GM23338 (cell line): ENCODE measurements at regions not wholly inside any gene's neighbourhood (a gene's known extent, or its start where the extent isn't known, plus 50 kb on each side); places are given as distances from the start of the nearest gene placed in this dataset.

Experiments used
- ATAC-seq: fragments of 200-7000 bp; cut with Tn5 transposase; 3 replicates; pipeline ENCODE4 v1.9.1; 2020
- DNase-seq: peaks from one replicate; pipeline ENCODE4 v3.0.0-alpha.2; 2015; ENCODE audit warnings: low spot score
- H2AFZ ChIP-seq: fragments of 200-600 bp; sonication (generic); 2 replicates; pipeline ENCODE4 v1.8.0; 2016; ENCODE audit warnings: antibody characterized with exemption, mild to moderate bottlenecking, moderate library complexity
- H3F3A ChIP-seq: fragments of 200-600 bp; sonication (generic); replicated peaks from 2 replicates; pipeline ENCODE4 v1.8.0; 2017; ENCODE audit warnings: antibody characterized with exemption, mixed run types, low read depth
- H3K27ac ChIP-seq: fragments of 200-600 bp; sonication (generic); 2 replicates; pipeline ENCODE4 v1.6.1; 2016; ENCODE audit warnings: low read depth
- H3K27me3 ChIP-seq: fragments of 200-600 bp; sonication (generic); 2 replicates; pipeline ENCODE4 v1.8.0; 2016; ENCODE audit warnings: mild to moderate bottlenecking, mixed run types, moderate library complexity; ENCODE audit not compliant: insufficient read depth
- H3K36me3 ChIP-seq: fragments of 200-600 bp; sonication (generic); 2 replicates; pipeline ENCODE4 v1.8.0; 2016; ENCODE audit warnings: mild to moderate bottlenecking; ENCODE audit not compliant: insufficient read depth
- H3K4me1 ChIP-seq: fragments of 200-600 bp; sonication (generic); 2 replicates; pipeline ENCODE4 v1.8.0; 2016; ENCODE audit warnings: mild to moderate bottlenecking, moderate library complexity; ENCODE audit not compliant: insufficient read depth
- H3K4me2 ChIP-seq: fragments of 200-600 bp; sonication (generic); 2 replicates; pipeline ENCODE4 v1.7.1; 2017; ENCODE audit warnings: mixed run types
- H3K4me3 ChIP-seq: fragments of 200-600 bp; sonication (generic); 2 replicates; pipeline ENCODE4 v1.6.1; 2016; ENCODE audit warnings: mixed run types
- H3K79me2 ChIP-seq: fragments of 200-600 bp; sonication (generic); replicated peaks from 2 replicates; pipeline ENCODE4 v1.8.0; 2017; ENCODE audit warnings: mild to moderate bottlenecking; ENCODE audit not compliant: insufficient read depth
- H3K9me2 ChIP-seq: fragments of 200-600 bp; sonication (generic); 2 replicates; pipeline ENCODE4 v1.8.0; 2017; ENCODE audit not compliant: insufficient read depth
- H4K20me1 ChIP-seq: fragments of 200-600 bp; sonication (generic); replicated peaks from 2 replicates; pipeline ENCODE4 v1.8.0; 2017; ENCODE audit warnings: mild to moderate bottlenecking; ENCODE audit not compliant: insufficient read depth
- H3K27ac Mint-ChIP-seq: 2 replicates; pipeline ENCODE4 v1.8.0; 2020; ENCODE audit warnings: inconsistent platforms, mild to moderate bottlenecking, moderate library complexity, mixed read lengths
- H3K27me3 Mint-ChIP-seq: 3 replicates; pipeline ENCODE4 v1.8.0; 2022; ENCODE audit warnings: low read depth, mild to moderate bottlenecking, moderate library complexity, mixed read lengths, inconsistent platforms; ENCODE audit not compliant: insufficient read depth, poor library complexity
- H3K36me3 Mint-ChIP-seq: 3 replicates; pipeline ENCODE4 v1.8.0; 2021; ENCODE audit warnings: low read depth, mild to moderate bottlenecking, inconsistent platforms, moderate library complexity, mixed read lengths
- H3K4me1 Mint-ChIP-seq: 3 replicates; pipeline ENCODE4 v1.8.0; 2020; ENCODE audit warnings: mild to moderate bottlenecking, inconsistent platforms, mixed read lengths
- H3K4me3 Mint-ChIP-seq: 3 replicates; pipeline ENCODE4 v1.8.0; 2021; ENCODE audit warnings: moderate library complexity, mild to moderate bottlenecking, inconsistent platforms, mixed read lengths
- H3K9me3 Mint-ChIP-seq: 3 replicates; pipeline ENCODE4 v1.8.0; 2020; ENCODE audit warnings: moderate library complexity, mild to moderate bottlenecking, inconsistent platforms, mixed read lengths
- CREB1 ChIP-seq: fragments of 250-450 bp; sonication (Bioruptor Pico); IDR thresholded peaks from 2 replicates; pipeline ENCODE4 v1.5.0; 2020; ENCODE audit warnings: low read depth, mild to moderate bottlenecking, moderate library complexity
- EZH2 ChIP-seq: fragments of 200-600 bp; sonication (generic); IDR thresholded peaks from one replicate; pipeline ENCODE4 v1.8.0; 2017; ENCODE audit warnings: antibody characterized with exemption, mild to moderate bottlenecking, low read depth; ENCODE audit not compliant: unreplicated experiment
- NANOG ChIP-seq: IDR thresholded peaks from 2 replicates; pipeline ENCODE4 v1.6.1; 2016; ENCODE audit warnings: antibody characterized with exemption, borderline replicate concordance
- TF ChIP-seq, protein P1 (sequence below): IDR thresholded peaks from 2 replicates; pipeline ENCODE4 v1.6.1; 2016; ENCODE audit warnings: antibody characterized with exemption
- TF ChIP-seq, protein P2 (sequence below), 2 experiments: fragments of 200-600 bp in 1 of 2; sonication (generic) in 1 of 2; conservative IDR thresholded peaks; 2 replicates each; pipeline versions ENCODE4 v1.5.1 to v1.6.1; 2016 to 2017; ENCODE audit warnings: antibody characterized with exemption in 2 of 2, low read depth in 2 of 2, mild to moderate bottlenecking in 2 of 2, moderate library complexity in 1 of 2
- TF ChIP-seq, protein P3 (sequence below): fragments of 250-450 bp; sonication (Bioruptor Pico); IDR thresholded peaks from 2 replicates; pipeline ENCODE4 v1.5.0; 2020; ENCODE audit warnings: mild to moderate bottlenecking, moderate library complexity

DNA sequence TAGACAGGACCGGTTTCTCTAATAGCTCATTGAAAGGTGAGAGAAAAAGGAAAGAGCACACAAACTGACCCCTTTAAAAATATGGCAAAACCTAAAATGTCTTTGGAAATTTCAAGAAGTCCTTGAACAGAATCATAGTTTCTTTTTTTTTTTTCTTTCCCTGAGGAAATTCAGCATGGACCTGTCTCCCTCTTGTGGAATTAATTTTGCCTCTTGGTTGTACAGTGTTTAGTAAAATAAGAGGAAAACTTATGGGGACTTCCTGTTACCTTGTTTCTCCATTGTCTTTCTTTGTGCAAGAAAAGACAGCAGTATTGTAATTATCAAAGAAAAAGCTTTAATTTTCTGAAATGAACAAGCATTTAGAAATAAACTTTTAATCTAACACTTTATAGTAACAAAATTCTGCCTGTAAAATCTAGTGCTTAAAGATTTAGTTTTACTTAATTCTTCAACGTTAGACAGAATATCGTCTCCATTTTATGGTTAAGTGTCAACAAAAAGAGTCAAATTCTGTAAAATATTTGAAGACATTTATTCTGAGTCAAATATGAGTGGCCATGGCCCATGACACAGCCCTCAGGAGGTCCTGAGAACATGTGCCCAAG, 176.3 kb upstream of the NABP1 start:
- Histone ChIP-seq H3K27me3 (no peaks in the 10 kb centered on the region), H4K20me1 (no peaks in the 10 kb centered on the region), H3K79me2 (no peaks in the 10 kb centered on the region), H3K27ac (no peak overlapping the region), H3K9me2 (no peaks in the 10 kb centered on the region; the same call in 1 of the 2 replicates), H3K4me2 (0 out of 2 replicates have a peak overlapping the region, but pooled peaks have one; percentile 12), H3K4me1 (peaks cover 25% of the 10 kb centered on the region), H3K4me3 (no peak overlapping the region), H2AFZ (no peak overlapping the region; the same call in 1 of the 2 replicates), H3F3A (no peaks in the 10 kb centered on the region), H3K36me3 (no peaks in the 10 kb centered on the region)
- Mint-ChIP-seq H3K36me3 (peaks cover 26% of the 10 kb centered on the region; the same call in 2 of the 3 replicates), H3K27ac (no peak overlapping the region), H3K4me1 (peaks cover 34% of the 10 kb centered on the region), H3K27me3 (peaks cover 8% of the 10 kb centered on the region), H3K4me3 (no peak overlapping the region), H3K9me3 (peaks cover 31% of the 10 kb centered on the region)
- ATAC-seq (no peak), DNase-seq (no peak)
- TF ChIP-seq, protein P1, sequence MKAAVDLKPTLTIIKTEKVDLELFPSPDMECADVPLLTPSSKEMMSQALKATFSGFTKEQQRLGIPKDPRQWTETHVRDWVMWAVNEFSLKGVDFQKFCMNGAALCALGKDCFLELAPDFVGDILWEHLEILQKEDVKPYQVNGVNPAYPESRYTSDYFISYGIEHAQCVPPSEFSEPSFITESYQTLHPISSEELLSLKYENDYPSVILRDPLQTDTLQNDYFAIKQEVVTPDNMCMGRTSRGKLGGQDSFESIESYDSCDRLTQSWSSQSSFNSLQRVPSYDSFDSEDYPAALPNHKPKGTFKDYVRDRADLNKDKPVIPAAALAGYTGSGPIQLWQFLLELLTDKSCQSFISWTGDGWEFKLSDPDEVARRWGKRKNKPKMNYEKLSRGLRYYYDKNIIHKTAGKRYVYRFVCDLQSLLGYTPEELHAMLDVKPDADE: no peak
- TF ChIP-seq EZH2 (no peak), NANOG (no peak), CREB1 (CRISPR knock-in tag) (no peak)
- TF ChIP-seq, protein P2, sequence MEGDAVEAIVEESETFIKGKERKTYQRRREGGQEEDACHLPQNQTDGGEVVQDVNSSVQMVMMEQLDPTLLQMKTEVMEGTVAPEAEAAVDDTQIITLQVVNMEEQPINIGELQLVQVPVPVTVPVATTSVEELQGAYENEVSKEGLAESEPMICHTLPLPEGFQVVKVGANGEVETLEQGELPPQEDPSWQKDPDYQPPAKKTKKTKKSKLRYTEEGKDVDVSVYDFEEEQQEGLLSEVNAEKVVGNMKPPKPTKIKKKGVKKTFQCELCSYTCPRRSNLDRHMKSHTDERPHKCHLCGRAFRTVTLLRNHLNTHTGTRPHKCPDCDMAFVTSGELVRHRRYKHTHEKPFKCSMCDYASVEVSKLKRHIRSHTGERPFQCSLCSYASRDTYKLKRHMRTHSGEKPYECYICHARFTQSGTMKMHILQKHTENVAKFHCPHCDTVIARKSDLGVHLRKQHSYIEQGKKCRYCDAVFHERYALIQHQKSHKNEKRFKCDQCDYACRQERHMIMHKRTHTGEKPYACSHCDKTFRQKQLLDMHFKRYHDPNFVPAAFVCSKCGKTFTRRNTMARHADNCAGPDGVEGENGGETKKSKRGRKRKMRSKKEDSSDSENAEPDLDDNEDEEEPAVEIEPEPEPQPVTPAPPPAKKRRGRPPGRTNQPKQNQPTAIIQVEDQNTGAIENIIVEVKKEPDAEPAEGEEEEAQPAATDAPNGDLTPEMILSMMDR (conservative IDR thresholded peaks at IDR 0.05; ENCODE audit: low read depth in 2 of 2): peak in 1 of 2 experiments; percentile 26; a peak in 1 of 4 replicates
- TF ChIP-seq, protein P3, sequence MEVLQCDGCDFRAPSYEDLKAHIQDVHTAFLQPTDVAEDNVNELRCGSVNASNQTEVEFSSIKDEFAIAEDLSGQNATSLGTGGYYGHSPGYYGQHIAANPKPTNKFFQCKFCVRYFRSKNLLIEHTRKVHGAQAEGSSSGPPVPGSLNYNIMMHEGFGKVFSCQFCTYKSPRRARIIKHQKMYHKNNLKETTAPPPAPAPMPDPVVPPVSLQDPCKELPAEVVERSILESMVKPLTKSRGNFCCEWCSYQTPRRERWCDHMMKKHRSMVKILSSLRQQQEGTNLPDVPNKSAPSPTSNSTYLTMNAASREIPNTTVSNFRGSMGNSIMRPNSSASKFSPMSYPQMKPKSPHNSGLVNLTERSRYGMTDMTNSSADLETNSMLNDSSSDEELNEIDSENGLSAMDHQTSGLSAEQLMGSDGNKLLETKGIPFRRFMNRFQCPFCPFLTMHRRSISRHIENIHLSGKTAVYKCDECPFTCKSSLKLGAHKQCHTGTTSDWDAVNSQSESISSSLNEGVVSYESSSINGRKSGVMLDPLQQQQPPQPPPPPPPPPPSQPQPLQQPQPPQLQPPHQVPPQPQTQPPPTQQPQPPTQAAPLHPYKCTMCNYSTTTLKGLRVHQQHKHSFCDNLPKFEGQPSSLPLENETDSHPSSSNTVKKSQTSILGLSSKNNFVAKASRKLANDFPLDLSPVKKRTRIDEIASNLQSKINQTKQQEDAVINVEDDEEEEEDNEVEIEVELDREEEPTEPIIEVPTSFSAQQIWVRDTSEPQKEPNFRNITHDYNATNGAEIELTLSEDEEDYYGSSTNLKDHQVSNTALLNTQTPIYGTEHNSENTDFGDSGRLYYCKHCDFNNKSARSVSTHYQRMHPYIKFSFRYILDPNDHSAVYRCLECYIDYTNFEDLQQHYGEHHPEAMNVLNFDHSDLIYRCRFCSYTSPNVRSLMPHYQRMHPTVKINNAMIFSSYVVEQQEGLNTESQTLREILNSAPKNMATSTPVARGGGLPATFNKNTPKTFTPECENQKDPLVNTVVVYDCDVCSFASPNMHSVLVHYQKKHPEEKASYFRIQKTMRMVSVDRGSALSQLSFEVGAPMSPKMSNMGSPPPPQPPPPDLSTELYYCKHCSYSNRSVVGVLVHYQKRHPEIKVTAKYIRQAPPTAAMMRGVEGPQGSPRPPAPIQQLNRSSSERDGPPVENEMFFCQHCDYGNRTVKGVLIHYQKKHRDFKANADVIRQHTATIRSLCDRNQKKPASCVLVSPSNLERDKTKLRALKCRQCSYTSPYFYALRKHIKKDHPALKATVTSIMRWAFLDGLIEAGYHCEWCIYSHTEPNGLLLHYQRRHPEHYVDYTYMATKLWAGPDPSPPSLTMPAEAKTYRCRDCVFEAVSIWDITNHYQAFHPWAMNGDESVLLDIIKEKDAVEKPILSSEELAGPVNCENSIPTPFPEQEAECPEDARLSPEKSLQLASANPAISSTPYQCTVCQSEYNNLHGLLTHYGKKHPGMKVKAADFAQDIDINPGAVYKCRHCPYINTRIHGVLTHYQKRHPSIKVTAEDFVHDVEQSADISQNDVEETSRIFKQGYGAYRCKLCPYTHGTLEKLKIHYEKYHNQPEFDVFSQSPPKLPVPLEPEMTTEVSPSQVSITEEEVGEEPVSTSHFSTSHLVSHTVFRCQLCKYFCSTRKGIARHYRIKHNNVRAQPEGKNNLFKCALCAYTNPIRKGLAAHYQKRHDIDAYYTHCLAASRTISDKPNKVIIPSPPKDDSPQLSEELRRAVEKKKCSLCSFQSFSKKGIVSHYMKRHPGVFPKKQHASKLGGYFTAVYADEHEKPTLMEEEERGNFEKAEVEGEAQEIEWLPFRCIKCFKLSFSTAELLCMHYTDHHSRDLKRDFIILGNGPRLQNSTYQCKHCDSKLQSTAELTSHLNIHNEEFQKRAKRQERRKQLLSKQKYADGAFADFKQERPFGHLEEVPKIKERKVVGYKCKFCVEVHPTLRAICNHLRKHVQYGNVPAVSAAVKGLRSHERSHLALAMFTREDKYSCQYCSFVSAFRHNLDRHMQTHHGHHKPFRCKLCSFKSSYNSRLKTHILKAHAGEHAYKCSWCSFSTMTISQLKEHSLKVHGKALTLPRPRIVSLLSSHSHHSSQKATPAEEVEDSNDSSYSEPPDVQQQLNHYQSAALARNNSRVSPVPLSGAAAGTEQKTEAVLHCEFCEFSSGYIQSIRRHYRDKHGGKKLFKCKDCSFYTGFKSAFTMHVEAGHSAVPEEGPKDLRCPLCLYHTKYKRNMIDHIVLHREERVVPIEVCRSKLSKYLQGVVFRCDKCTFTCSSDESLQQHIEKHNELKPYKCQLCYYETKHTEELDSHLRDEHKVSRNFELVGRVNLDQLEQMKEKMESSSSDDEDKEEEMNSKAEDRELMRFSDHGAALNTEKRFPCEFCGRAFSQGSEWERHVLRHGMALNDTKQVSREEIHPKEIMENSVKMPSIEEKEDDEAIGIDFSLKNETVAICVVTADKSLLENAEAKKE (CRISPR knock-in tag): no peak
